ENCODE measurements at regions not wholly inside any gene's neighbourhood (a gene's known extent, or its start where the extent isn't known, plus 50 kb on each side); places are given as distances from the start of the nearest gene placed in this dataset.

- no peaks in the 10 kb centered on the region for H3K79me1 ChIP-seq (ENCODE audit: low read length)
- H2BK15ac ChIP-seq (replicated peaks; ENCODE audit: low read depth), result no peak overlapping the region
- H3K4me3 ChIP-seq (ENCODE audit: low read length), result no peak overlapping the region
- no peaks in the 10 kb centered on the region for H3K36me3 ChIP-seq (ENCODE audit: control insufficient read depth, insufficient read depth, low read length)
- no peak overlapping the region for H3K4ac ChIP-seq (ENCODE audit: low read depth, low read length)
- DNase-seq, result no peak
- no peak overlapping the region for H2BK120ac ChIP-seq (ENCODE audit: low read depth, low read length)
- no peak overlapping the region for H4K5ac ChIP-seq (ENCODE audit: low read length)
- no peak overlapping the region for H3K18ac ChIP-seq (ENCODE audit: low read length)
- no peaks in the 10 kb centered on the region for H3K27me3 ChIP-seq (ENCODE audit: insufficient read depth, low read length, poor library complexity)
- H3K23ac ChIP-seq (ENCODE audit: low read length), result no peak overlapping the region
- H3K27ac ChIP-seq (ENCODE audit: low read depth, low read length), result no peak overlapping the region
- H2BK5ac ChIP-seq (ENCODE audit: low read length), result no peak overlapping the region
- H3K4me1 ChIP-seq (ENCODE audit: control insufficient read depth, low read depth, low read length), result no peaks in the 10 kb centered on the region
- H3K79me2 ChIP-seq (ENCODE audit: control insufficient read depth, insufficient read depth, low read length), result no peaks in the 10 kb centered on the region
- H3K4me2 ChIP-seq (ENCODE audit: low read length), result no peak overlapping the region
- no CpG with 5 or more reads among the region's 16 CpGs for WGBS (ENCODE audit: extremely low coverage, insufficient coverage, low lambda C conversion rate)
- H2AK5ac ChIP-seq (ENCODE audit: low read length), result no peak overlapping the region
- no peak overlapping the region for H3K9ac ChIP-seq (ENCODE audit: low read length)
- no peak overlapping the region for H3K56ac ChIP-seq (ENCODE audit: low read length)
- no peak overlapping the region for H4K8ac ChIP-seq (ENCODE audit: low read depth, low read length)
Observed at GRCh38 chr2:59314031-59314766, 1073.1 kb upstream of the FANCL start.

DNA sequence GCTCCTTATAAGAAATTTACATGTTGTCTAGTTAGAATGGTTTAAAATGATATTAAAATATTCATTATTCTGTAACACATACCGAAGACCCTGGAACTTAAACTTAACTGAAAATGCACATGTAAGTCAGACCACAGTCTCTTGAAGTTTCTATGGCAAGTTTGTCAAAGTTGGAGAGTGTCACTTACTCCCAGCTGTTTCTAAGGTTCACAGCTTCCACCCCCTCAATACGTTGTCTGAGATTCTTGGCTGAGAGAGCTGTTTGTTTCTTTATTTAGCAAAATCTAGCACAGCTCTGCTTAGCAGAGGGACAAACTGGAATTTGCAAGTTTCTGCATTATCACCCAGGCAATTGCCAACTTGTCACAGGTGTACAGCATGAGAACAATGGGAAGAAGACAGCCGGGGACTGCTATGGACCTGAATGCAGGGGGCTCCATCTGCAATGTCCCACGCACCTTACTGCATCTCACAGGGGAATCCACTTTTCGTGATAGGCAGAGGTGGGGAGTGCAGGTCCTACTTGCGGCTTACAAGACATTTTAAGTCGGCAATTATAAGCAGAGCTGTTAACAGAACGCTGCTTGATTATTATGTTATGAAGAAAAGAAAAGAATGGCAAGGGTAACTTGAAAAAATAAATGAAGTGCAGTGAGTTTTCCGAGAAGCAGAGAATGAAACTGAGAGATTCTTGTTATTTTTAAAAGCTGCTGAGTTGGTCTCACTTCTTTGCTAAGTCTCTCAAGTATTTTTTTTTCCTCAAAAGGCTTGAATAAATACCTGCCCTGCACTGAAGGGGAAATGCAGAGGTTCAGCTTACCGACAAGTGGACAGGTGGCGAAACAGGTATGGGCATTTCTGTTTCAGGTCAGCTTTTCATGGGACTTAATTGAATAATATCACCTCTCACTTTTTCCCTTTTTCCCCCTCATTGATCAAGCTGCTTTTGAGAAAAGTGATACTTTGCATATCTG, 1072.1 kb upstream of the FANCL start:
- no peaks in the 10 kb centered on the region for H3K4me1 ChIP-seq (ENCODE audit: control insufficient read depth, low read depth, low read length)
- no peaks in the 10 kb centered on the region for H3K79me1 ChIP-seq (ENCODE audit: low read length)
- H3K4me2 ChIP-seq (ENCODE audit: low read length), result no peak overlapping the region
- H3K27ac ChIP-seq (ENCODE audit: low read depth, low read length), result no peak overlapping the region
- H3K4ac ChIP-seq (ENCODE audit: low read depth, low read length), result no peak overlapping the region
- H2AK5ac ChIP-seq (ENCODE audit: low read length), result no peak overlapping the region
- H3K56ac ChIP-seq (ENCODE audit: low read length), result no peak overlapping the region
- no peaks in the 10 kb centered on the region for H3K79me2 ChIP-seq (ENCODE audit: control insufficient read depth, insufficient read depth, low read length)
- H2BK15ac ChIP-seq (replicated peaks; ENCODE audit: low read depth), result no peak overlapping the region
- no peaks in the 10 kb centered on the region for H3K27me3 ChIP-seq (ENCODE audit: insufficient read depth, low read length, poor library complexity)
- H4K8ac ChIP-seq (ENCODE audit: low read depth, low read length), result no peak overlapping the region
- H3K36me3 ChIP-seq (ENCODE audit: control insufficient read depth, insufficient read depth, low read length), result no peaks in the 10 kb centered on the region
- no peak overlapping the region for H3K4me3 ChIP-seq (ENCODE audit: low read length)
- no peak overlapping the region for H2BK5ac ChIP-seq (ENCODE audit: low read length)
- DNase-seq, result no peak
- H3K9ac ChIP-seq (ENCODE audit: low read length), result no peak overlapping the region
- H2BK120ac ChIP-seq (ENCODE audit: low read depth, low read length), result no peak overlapping the region
- H3K23ac ChIP-seq (ENCODE audit: low read length), result no peak overlapping the region
- WGBS (ENCODE audit: extremely low coverage, insufficient coverage, low lambda C conversion rate), result no CpG with 5 or more reads among the region's 11 CpGs
- no peak overlapping the region for H3K18ac ChIP-seq (ENCODE audit: low read length)
- H4K5ac ChIP-seq (ENCODE audit: low read length), result no peak overlapping the region

- DNase-seq, result no peak
- WGBS (ENCODE audit: extremely low coverage, insufficient coverage, low lambda C conversion rate), result 100% methylated on average over 1 of the region's 1 CpG
- Histone ChIP-seq H3K23ac (ENCODE audit: low read length) (no peak overlapping the region), H3K27ac (ENCODE audit: low read depth, low read length) (no peak overlapping the region), H3K79me1 (ENCODE audit: low read length) (no peaks in the 10 kb centered on the region), H2AK5ac (ENCODE audit: low read length) (no peak overlapping the region), H2BK15ac (replicated peaks; ENCODE audit: low read depth) (no peak overlapping the region), H3K27me3 (ENCODE audit: insufficient read depth, low read length, poor library complexity) (no peaks in the 10 kb centered on the region), H3K36me3 (ENCODE audit: control insufficient read depth, insufficient read depth, low read length) (no peaks in the 10 kb centered on the region), H3K18ac (ENCODE audit: low read length) (no peak overlapping the region), H3K4ac (ENCODE audit: low read depth, low read length) (no peak overlapping the region), H4K8ac (ENCODE audit: low read depth, low read length) (no peak overlapping the region), H3K56ac (ENCODE audit: low read length) (no peak overlapping the region), H3K4me2 (ENCODE audit: low read length) (no peak overlapping the region), H3K9ac (ENCODE audit: low read length) (no peak overlapping the region), H2BK5ac (ENCODE audit: low read length) (no peak overlapping the region), H3K79me2 (ENCODE audit: control insufficient read depth, insufficient read depth, low read length) (no peaks in the 10 kb centered on the region), H3K4me3 (ENCODE audit: low read length) (no peak overlapping the region), H3K4me1 (ENCODE audit: control insufficient read depth, low read depth, low read length) (no peaks in the 10 kb centered on the region), H2BK120ac (ENCODE audit: low read depth, low read length) (no peak overlapping the region), H4K5ac (ENCODE audit: low read length) (no peak overlapping the region)
Observed at GRCh38 chr2:59312029-59312428, 1070.9 kb upstream of the FANCL start.

- WGBS (ENCODE audit: extremely low coverage, insufficient coverage, low lambda C conversion rate), result no CpG with 5 or more reads among the region's 4 CpGs
- no peak overlapping the region for H3K4me2 ChIP-seq (ENCODE audit: low read length)
- H3K18ac ChIP-seq (ENCODE audit: low read length), result no peak overlapping the region
- no peak overlapping the region for H4K5ac ChIP-seq (ENCODE audit: low read length)
- no peaks in the 10 kb centered on the region for H3K79me2 ChIP-seq (ENCODE audit: control insufficient read depth, insufficient read depth, low read length)
- H2BK15ac ChIP-seq (replicated peaks; ENCODE audit: low read depth), result no peak overlapping the region
- no peak overlapping the region for H2AK5ac ChIP-seq (ENCODE audit: low read length)
- no peak overlapping the region for H3K4ac ChIP-seq (ENCODE audit: low read depth, low read length)
- no peak overlapping the region for H3K56ac ChIP-seq (ENCODE audit: low read length)
- H3K27me3 ChIP-seq (ENCODE audit: insufficient read depth, low read length, poor library complexity), result no peaks in the 10 kb centered on the region
- H3K36me3 ChIP-seq (ENCODE audit: control insufficient read depth, insufficient read depth, low read length), result no peaks in the 10 kb centered on the region
- H2BK120ac ChIP-seq (ENCODE audit: low read depth, low read length), result no peak overlapping the region
- no peak overlapping the region for H3K23ac ChIP-seq (ENCODE audit: low read length)
- H3K9ac ChIP-seq (ENCODE audit: low read length), result no peak overlapping the region
- no peaks in the 10 kb centered on the region for H3K79me1 ChIP-seq (ENCODE audit: low read length)
- no peak overlapping the region for H3K4me3 ChIP-seq (ENCODE audit: low read length)
- H3K4me1 ChIP-seq (ENCODE audit: control insufficient read depth, low read depth, low read length), result no peaks in the 10 kb centered on the region
- H3K27ac ChIP-seq (ENCODE audit: low read depth, low read length), result no peak overlapping the region
- H2BK5ac ChIP-seq (ENCODE audit: low read length), result no peak overlapping the region
- H4K8ac ChIP-seq (ENCODE audit: low read depth, low read length), result no peak overlapping the region
- no peak for DNase-seq
Observed at GRCh38 chr2:59308108-59308507, 1067.0 kb upstream of the FANCL start.

DNA sequence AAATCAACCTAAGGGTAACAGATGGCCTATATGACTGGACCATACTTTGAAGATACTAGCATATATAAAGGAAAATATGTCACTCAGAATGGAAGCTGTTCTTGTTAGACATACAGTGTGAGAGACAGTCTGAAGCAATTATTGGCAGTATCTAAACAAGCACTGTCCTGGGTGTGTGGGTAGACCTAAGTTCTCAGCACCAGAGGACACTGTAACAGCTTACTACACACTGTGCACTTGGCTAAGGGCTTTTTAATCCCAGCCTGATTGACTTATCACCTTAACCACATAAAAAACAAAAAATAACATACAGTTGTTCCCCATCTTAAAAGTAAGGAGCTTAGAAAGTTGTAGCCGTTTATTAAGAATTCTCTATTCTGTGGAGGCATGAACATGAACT, 1066.1 kb upstream of the FANCL start:
- Histone ChIP-seq H4K5ac (ENCODE audit: low read length) (no peak overlapping the region), H3K56ac (ENCODE audit: low read length) (no peak overlapping the region), H3K79me2 (ENCODE audit: control insufficient read depth, insufficient read depth, low read length) (no peaks in the 10 kb centered on the region), H3K4me2 (ENCODE audit: low read length) (no peak overlapping the region), H2BK5ac (ENCODE audit: low read length) (no peak overlapping the region), H3K23ac (ENCODE audit: low read length) (no peak overlapping the region), H4K8ac (ENCODE audit: low read depth, low read length) (no peak overlapping the region), H3K4ac (ENCODE audit: low read depth, low read length) (no peak overlapping the region), H3K36me3 (ENCODE audit: control insufficient read depth, insufficient read depth, low read length) (no peaks in the 10 kb centered on the region), H3K9ac (ENCODE audit: low read length) (no peak overlapping the region), H3K27ac (ENCODE audit: low read depth, low read length) (no peak overlapping the region), H2BK120ac (ENCODE audit: low read depth, low read length) (no peak overlapping the region), H3K18ac (ENCODE audit: low read length) (no peak overlapping the region), H3K79me1 (ENCODE audit: low read length) (no peaks in the 10 kb centered on the region), H3K4me3 (ENCODE audit: low read length) (no peak overlapping the region), H3K27me3 (ENCODE audit: insufficient read depth, low read length, poor library complexity) (no peaks in the 10 kb centered on the region), H3K4me1 (ENCODE audit: control insufficient read depth, low read depth, low read length) (no peaks in the 10 kb centered on the region), H2AK5ac (ENCODE audit: low read length) (no peak overlapping the region), H2BK15ac (replicated peaks; ENCODE audit: low read depth) (no peak overlapping the region)
- no peak for DNase-seq
- no CpG with 5 or more reads among the region's 1 CpG for WGBS (ENCODE audit: extremely low coverage, insufficient coverage, low lambda C conversion rate)

Data from mesendoderm (in vitro differentiated cells).